Astrocyte (in vitro differentiated cells and primary cell): ENCODE measurements at regions not wholly inside any gene's neighbourhood (a gene's known extent, or its start where the extent isn't known, plus 50 kb on each side); places are given as distances from the start of the nearest gene placed in this dataset.

ENCODE experiments used
- EZH2 ChIP-seq: IDR thresholded peaks from 2 replicates; pipeline ENCODE4 v1.6.1; 2012; ENCODE audit warnings: mild to moderate bottlenecking, low read length, inconsistent platforms; ENCODE audit not compliant: insufficient read depth
- TF ChIP-seq, protein P1 (sequence below): IDR thresholded peaks from 2 replicates; pipeline ENCODE4 v1.5.1; 2011; ENCODE audit warnings: low read depth, mild to moderate bottlenecking, inconsistent platforms, low read length, moderate library complexity; ENCODE audit not compliant: insufficient read depth

DNA sequence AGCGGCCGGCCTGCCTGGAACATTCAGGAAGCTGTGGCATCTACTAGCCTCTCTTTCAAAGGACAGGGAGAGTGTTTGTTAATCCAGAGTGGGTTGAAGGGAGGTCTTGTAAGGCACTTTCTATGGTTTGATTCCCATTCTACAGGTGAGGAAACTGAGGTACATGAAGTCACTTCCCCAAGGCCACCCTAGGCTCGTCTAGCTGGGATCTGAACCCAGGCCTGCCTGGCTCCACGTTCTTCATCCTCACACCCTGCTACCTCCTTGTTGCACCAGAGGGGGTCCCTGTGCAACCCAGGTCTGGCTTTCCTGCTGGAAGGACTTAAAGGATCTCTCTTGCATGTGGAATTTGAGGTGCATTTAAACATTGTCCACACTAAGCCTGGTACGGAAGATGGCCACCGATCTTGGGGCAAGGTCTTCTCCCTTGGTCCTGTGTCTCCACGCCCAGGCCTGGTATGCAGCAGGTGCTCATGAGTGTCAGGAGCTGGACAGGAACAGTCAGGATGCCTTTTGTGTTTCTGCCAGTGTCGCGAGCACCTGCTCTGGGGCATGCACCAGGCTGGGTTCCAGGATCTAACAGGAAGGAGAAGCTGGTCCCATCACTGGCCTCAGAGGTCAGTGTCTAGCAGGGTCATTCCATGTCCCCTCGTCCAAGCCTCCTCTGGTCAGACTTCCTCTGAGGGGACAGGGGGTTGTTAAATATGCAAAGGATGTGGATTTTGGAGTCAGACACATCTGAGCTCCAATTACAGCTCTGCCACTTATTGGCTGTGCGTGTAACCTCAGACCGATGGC, 103.2 kb upstream of the RUNX3 start:
- TF ChIP-seq, protein P1, sequence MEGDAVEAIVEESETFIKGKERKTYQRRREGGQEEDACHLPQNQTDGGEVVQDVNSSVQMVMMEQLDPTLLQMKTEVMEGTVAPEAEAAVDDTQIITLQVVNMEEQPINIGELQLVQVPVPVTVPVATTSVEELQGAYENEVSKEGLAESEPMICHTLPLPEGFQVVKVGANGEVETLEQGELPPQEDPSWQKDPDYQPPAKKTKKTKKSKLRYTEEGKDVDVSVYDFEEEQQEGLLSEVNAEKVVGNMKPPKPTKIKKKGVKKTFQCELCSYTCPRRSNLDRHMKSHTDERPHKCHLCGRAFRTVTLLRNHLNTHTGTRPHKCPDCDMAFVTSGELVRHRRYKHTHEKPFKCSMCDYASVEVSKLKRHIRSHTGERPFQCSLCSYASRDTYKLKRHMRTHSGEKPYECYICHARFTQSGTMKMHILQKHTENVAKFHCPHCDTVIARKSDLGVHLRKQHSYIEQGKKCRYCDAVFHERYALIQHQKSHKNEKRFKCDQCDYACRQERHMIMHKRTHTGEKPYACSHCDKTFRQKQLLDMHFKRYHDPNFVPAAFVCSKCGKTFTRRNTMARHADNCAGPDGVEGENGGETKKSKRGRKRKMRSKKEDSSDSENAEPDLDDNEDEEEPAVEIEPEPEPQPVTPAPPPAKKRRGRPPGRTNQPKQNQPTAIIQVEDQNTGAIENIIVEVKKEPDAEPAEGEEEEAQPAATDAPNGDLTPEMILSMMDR = no peak
- no peak for TF ChIP-seq EZH2
